ENCODE measurements at regions not wholly inside any gene's neighbourhood (a gene's known extent, or its start where the extent isn't known, plus 50 kb on each side); places are given as distances from the start of the nearest gene placed in this dataset.

DNA sequence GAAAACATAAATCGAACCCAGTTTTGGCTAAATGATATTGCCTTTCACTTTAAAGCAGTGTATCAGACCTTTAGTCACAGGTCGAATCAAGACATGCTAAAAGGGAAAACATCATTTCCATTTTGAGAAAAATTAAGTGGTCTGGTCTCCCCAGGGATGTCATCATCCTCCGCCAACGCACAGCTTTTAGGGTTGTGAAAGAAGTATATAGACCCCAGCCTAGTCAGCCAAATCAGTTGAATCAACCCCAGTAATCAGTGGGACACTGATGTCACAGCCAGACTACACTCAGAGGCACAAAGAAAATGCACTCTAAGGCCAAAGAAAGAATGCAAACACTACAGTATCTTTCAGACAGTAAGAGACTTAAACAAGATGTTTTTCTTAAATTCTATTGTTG, 187.4 kb downstream of the ZIC4 start (continued):
- TF ChIP-seq NANOG (IDR thresholded peaks at IDR 0.05; ENCODE audit: borderline replicate concordance), result no peak
- TF ChIP-seq, protein P1, sequence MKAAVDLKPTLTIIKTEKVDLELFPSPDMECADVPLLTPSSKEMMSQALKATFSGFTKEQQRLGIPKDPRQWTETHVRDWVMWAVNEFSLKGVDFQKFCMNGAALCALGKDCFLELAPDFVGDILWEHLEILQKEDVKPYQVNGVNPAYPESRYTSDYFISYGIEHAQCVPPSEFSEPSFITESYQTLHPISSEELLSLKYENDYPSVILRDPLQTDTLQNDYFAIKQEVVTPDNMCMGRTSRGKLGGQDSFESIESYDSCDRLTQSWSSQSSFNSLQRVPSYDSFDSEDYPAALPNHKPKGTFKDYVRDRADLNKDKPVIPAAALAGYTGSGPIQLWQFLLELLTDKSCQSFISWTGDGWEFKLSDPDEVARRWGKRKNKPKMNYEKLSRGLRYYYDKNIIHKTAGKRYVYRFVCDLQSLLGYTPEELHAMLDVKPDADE (IDR thresholded peaks at IDR 0.05), result no peak

DNA sequence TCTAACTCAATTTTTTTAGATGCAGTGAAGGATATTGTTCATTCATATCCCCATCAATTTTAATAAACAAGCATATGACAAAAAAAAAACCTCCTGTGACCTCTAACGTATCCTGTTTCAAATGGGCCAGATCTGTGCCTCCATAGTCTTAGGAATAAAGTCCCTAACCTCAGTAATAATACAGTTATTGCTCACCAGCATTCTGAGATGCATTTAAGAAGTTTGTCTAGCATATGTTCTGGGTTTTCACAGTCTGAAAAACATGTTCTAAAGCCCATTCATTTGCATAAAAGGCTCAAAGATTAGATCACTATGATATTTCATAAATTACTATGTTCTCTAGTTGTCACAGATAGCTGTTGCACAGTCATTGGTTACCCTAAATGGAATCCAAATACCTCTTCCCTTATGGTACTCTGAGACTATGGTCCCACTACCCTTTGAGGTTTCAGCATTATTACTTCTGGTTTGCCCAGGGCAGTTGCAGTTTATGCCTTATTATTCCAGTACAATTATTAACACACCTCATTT, 190.1 kb downstream of the ZIC4 start:
- H3K36me3 Mint-ChIP-seq (ENCODE audit: low read depth), result no peaks in the 10 kb centered on the region
- no peak overlapping the region for H2AFZ ChIP-seq
- peaks cover 5% of the 10 kb centered on the region for H3K27me3 Mint-ChIP-seq (ENCODE audit: insufficient read depth, low read depth, poor library complexity)
- no peaks in the 10 kb centered on the region for H3K9me2 ChIP-seq (ENCODE audit: insufficient read depth)
- no peaks in the 10 kb centered on the region for H3K36me3 ChIP-seq (ENCODE audit: insufficient read depth)
- no peaks in the 10 kb centered on the region for H3K79me2 ChIP-seq (replicated peaks; ENCODE audit: insufficient read depth)
- H3K9me3 Mint-ChIP-seq, result no peaks in the 10 kb centered on the region
- no peak overlapping the region for H3K27ac ChIP-seq (ENCODE audit: low read depth)
- H3K4me3 Mint-ChIP-seq, result no peak overlapping the region
- no peak overlapping the region for H3K4me3 ChIP-seq
- DNase-seq (ENCODE audit: low spot score) (no peak), ATAC-seq (no peak)
- no peaks in the 10 kb centered on the region for H3K4me1 ChIP-seq (ENCODE audit: insufficient read depth)
- no peak overlapping the region for H3K27ac Mint-ChIP-seq
- no peaks in the 10 kb centered on the region for H3F3A ChIP-seq (replicated peaks; ENCODE audit: low read depth)
- no peaks in the 10 kb centered on the region for H3K27me3 ChIP-seq (ENCODE audit: insufficient read depth)
- peaks cover 3% of the 10 kb centered on the region; the same call in 2 of the 3 replicates for H3K4me1 Mint-ChIP-seq
- TF ChIP-seq CREB1 (CRISPR knock-in tag; IDR thresholded peaks at IDR 0.05; ENCODE audit: low read depth), result no peak
- TF ChIP-seq, protein P2, sequence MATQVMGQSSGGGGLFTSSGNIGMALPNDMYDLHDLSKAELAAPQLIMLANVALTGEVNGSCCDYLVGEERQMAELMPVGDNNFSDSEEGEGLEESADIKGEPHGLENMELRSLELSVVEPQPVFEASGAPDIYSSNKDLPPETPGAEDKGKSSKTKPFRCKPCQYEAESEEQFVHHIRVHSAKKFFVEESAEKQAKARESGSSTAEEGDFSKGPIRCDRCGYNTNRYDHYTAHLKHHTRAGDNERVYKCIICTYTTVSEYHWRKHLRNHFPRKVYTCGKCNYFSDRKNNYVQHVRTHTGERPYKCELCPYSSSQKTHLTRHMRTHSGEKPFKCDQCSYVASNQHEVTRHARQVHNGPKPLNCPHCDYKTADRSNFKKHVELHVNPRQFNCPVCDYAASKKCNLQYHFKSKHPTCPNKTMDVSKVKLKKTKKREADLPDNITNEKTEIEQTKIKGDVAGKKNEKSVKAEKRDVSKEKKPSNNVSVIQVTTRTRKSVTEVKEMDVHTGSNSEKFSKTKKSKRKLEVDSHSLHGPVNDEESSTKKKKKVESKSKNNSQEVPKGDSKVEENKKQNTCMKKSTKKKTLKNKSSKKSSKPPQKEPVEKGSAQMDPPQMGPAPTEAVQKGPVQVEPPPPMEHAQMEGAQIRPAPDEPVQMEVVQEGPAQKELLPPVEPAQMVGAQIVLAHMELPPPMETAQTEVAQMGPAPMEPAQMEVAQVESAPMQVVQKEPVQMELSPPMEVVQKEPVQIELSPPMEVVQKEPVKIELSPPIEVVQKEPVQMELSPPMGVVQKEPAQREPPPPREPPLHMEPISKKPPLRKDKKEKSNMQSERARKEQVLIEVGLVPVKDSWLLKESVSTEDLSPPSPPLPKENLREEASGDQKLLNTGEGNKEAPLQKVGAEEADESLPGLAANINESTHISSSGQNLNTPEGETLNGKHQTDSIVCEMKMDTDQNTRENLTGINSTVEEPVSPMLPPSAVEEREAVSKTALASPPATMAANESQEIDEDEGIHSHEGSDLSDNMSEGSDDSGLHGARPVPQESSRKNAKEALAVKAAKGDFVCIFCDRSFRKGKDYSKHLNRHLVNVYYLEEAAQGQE (IDR thresholded peaks at IDR 0.05; ENCODE audit: unreplicated experiment), result no peak
- TF ChIP-seq, protein P1 (IDR thresholded peaks at IDR 0.05), result no peak
- no peak for TF ChIP-seq STAT1 (IDR thresholded peaks at IDR 0.05; ENCODE audit: unreplicated experiment)
- no peak for TF ChIP-seq JUNB (IDR thresholded peaks at IDR 0.05; ENCODE audit: unreplicated experiment)
- TF ChIP-seq EZH2phosphoT487 (IDR thresholded peaks at IDR 0.05; ENCODE audit: unreplicated experiment), result no peak
- TF ChIP-seq POLR2AphosphoS5 (IDR thresholded peaks at IDR 0.05; ENCODE audit: low read depth), result no peak
- TF ChIP-seq NANOG (IDR thresholded peaks at IDR 0.05; ENCODE audit: borderline replicate concordance), result no peak
- TF ChIP-seq EZH2 (IDR thresholded peaks at IDR 0.05; ENCODE audit: low read depth, unreplicated experiment), result no peak
- TF ChIP-seq, protein P3, sequence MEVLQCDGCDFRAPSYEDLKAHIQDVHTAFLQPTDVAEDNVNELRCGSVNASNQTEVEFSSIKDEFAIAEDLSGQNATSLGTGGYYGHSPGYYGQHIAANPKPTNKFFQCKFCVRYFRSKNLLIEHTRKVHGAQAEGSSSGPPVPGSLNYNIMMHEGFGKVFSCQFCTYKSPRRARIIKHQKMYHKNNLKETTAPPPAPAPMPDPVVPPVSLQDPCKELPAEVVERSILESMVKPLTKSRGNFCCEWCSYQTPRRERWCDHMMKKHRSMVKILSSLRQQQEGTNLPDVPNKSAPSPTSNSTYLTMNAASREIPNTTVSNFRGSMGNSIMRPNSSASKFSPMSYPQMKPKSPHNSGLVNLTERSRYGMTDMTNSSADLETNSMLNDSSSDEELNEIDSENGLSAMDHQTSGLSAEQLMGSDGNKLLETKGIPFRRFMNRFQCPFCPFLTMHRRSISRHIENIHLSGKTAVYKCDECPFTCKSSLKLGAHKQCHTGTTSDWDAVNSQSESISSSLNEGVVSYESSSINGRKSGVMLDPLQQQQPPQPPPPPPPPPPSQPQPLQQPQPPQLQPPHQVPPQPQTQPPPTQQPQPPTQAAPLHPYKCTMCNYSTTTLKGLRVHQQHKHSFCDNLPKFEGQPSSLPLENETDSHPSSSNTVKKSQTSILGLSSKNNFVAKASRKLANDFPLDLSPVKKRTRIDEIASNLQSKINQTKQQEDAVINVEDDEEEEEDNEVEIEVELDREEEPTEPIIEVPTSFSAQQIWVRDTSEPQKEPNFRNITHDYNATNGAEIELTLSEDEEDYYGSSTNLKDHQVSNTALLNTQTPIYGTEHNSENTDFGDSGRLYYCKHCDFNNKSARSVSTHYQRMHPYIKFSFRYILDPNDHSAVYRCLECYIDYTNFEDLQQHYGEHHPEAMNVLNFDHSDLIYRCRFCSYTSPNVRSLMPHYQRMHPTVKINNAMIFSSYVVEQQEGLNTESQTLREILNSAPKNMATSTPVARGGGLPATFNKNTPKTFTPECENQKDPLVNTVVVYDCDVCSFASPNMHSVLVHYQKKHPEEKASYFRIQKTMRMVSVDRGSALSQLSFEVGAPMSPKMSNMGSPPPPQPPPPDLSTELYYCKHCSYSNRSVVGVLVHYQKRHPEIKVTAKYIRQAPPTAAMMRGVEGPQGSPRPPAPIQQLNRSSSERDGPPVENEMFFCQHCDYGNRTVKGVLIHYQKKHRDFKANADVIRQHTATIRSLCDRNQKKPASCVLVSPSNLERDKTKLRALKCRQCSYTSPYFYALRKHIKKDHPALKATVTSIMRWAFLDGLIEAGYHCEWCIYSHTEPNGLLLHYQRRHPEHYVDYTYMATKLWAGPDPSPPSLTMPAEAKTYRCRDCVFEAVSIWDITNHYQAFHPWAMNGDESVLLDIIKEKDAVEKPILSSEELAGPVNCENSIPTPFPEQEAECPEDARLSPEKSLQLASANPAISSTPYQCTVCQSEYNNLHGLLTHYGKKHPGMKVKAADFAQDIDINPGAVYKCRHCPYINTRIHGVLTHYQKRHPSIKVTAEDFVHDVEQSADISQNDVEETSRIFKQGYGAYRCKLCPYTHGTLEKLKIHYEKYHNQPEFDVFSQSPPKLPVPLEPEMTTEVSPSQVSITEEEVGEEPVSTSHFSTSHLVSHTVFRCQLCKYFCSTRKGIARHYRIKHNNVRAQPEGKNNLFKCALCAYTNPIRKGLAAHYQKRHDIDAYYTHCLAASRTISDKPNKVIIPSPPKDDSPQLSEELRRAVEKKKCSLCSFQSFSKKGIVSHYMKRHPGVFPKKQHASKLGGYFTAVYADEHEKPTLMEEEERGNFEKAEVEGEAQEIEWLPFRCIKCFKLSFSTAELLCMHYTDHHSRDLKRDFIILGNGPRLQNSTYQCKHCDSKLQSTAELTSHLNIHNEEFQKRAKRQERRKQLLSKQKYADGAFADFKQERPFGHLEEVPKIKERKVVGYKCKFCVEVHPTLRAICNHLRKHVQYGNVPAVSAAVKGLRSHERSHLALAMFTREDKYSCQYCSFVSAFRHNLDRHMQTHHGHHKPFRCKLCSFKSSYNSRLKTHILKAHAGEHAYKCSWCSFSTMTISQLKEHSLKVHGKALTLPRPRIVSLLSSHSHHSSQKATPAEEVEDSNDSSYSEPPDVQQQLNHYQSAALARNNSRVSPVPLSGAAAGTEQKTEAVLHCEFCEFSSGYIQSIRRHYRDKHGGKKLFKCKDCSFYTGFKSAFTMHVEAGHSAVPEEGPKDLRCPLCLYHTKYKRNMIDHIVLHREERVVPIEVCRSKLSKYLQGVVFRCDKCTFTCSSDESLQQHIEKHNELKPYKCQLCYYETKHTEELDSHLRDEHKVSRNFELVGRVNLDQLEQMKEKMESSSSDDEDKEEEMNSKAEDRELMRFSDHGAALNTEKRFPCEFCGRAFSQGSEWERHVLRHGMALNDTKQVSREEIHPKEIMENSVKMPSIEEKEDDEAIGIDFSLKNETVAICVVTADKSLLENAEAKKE (CRISPR knock-in tag; IDR thresholded peaks at IDR 0.05), result no peak
- no peak for TF ChIP-seq ZNF331 (CRISPR knock-in tag; IDR thresholded peaks at IDR 0.05; ENCODE audit: low read depth)
- no peaks in the 10 kb centered on the region for H4K20me1 ChIP-seq (replicated peaks; ENCODE audit: insufficient read depth)
- H3K4me2 ChIP-seq, result no peak overlapping the region
